IPS-NIHi7 (cell line): ENCODE measurements at regions not wholly inside any gene's neighbourhood (a gene's known extent, or its start where the extent isn't known, plus 50 kb on each side); places are given as distances from the start of the nearest gene placed in this dataset.

Experiments used
- DNase-seq: peaks from one replicate; pipeline ENCODE4 v3.0.0; 2012; ENCODE audit warnings: mixed read lengths; ENCODE audit errors: extremely low spot score

DNA sequence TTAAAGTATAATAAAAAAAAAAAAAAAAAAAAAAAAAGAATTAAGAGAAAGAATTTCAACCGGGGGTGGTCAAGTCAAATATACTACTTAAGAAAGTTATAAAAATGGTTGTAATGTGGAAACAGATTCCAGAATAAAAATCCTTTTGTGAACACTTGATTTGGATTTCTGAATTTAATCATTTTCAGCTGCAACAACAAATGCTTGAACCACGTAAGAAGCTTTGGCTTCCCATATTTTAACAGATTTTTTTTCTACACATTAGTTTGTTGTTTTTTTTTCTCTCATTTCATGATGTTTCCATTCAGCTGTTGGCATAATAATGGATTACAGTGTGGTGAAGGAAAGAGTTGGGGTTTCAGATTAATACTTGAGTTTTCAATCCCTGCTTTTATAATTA, 137.3 kb upstream of the AGR3 start:
- no peak for DNase-seq

DNA sequence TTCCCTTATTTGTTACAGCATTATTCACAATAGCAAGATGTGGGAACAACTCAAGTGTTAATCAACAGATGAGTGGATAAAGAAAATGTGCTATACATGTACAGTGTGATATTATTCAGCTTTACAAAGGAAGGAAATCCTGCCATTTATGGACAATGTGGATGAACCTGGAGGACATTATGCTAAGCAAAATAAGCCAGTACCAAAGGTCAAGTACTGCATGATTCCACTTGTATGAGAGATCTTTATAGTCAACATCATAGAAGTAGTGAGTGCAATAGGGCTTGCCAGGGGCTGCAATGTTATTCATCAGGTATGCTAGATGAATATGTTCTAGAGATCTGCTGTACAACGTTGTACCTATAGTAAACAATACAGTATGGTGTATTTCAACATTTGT, 138.5 kb upstream of the AGR3 start:
- DNase-seq = no peak

DNA sequence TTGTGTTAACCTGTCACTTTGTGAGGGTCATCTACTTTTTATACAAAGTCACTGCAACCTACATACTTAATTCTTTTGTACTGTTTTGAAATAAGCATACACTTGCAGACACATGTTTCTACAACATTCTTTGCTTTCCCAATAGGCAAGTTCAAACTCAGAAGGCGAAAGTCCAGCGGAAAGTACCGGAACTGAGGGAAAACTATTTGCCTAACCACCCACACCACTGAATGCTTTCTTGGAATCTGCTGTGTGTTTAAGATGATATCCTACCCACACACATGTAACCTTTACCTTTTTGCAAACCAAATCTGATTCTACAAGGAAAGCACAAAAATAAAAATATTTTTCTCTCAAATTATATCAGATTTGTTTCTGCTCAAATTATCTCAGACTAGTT, 139.4 kb upstream of the AGR3 start:
- no peak for DNase-seq

DNA sequence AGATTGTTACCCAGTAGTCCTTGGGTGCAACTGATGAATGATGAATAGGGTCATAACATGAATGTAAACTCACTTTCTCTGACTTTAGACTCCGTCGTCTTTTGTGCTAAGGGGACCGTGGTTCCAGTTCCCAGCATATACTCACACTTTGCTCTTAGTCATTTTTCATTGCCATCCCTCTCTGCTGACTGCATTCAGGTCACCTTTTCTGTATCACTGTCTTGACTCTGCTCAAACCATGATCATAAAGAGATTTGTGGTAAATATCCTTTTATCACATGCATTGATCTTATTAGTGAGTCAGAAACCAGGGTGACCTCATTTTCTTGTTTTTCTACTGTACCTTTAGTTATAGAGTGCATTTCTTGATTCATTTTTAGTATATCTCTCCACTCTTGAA, 141.1 kb upstream of the AGR3 start:
- DNase-seq = no peak

DNA sequence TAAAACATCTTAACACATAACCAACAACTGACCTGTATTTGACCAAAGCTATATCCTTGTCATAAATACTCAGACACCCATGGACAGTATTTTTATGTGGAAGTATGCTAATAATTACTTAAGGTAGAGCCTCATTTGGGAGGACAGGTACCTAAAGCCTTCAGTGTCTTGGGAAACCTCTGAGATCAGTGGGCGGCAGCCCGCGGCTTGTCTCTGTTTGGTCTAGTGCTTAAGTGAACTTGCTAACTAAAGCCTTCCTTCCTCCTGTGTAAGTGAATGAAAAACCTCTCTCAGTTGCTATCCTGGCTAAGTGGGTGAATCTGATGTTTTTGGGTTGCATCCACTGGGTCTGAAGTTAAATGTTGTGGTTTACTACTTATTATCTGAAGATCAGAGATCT, 144.5 kb upstream of the AGR3 start:
- DNase-seq = no peak

DNA sequence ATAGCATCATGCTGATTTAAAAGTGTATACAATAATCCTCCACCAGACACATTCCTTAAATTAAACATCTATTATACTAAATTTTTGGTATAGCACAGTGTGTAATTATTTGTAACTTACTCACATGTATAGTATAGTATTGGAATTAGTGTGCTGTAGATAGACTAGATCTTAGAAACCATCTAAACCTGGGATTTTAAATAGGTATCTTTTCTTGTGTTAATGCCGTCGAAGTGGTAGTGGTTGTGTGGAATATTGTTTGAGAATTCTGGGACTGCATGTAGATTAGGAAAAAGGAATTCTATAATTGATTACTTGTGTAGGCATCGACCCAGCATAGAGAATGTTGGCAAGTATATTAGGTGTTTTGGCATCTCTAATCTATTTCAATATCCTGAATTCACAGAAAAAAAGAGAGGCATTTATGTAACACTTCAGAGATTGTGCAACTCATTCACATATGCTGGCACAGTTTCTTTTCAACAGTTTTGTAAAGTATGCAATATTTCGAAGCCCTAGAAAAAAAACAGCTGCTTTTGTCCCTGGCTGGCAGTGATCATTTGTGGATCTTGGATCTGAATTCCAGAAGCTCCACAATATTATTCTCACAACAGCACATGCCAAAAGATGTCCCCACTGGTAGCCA, 145.5 kb upstream of the AGR3 start:
- no peak for DNase-seq

DNA sequence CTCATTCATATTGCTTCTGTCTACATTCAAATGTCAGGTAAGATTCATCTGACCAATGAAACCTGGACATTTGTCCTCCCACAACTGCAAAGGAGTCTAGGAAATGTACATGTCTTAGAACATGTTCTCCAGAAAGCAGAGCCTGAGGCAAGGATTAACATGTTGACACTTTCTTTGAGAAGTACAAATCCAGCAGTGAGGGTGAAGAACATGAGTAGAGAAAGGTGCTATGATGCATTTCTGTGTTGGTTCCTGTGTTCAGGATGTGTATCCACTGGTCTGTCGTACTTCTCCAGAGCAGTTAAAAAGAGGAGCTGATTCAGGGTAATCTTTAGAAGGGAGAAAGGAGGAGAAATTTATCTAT, 146.0 kb upstream of the AGR3 start:
- no peak for DNase-seq

DNA sequence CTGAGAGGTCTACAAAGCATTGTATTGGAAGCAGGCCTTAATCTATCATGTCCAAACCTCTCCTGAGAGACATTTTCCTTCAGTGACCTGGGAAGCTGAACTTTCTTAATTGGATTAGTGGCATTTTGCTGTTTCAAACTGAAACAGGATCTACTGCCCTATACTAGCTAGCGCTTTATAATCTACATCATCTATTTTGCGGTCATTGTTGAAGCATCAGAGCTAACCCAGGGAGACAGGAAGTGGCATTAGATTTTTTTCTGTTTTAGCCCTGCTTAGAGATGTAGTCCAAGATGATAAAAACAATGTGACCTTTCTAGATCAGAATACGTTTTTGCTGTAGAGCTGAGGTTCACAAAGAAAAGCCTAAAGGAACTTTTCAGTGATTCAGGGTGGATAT, 147.4 kb upstream of the AGR3 start:
- DNase-seq = no peak

DNA sequence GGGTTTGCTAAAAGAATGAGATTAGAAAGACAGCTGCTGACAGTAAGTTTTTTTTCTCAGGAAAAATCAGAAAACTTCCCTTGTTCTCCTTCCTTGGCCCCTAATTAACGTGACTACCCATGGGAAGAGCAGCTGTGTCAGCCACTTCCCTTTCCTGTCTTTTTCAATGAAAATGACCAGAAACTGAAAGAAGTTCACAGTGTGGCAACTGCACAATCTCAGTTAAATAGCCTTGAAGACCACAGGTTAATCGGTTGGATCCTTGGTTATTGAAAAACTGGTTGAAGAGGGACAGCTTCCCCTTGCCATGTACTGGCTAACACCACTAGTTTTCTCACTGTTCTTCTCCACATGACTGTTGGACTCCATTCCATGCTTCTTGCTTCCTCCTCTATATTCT, 148.8 kb upstream of the AGR3 start:
- no peak for DNase-seq

DNA sequence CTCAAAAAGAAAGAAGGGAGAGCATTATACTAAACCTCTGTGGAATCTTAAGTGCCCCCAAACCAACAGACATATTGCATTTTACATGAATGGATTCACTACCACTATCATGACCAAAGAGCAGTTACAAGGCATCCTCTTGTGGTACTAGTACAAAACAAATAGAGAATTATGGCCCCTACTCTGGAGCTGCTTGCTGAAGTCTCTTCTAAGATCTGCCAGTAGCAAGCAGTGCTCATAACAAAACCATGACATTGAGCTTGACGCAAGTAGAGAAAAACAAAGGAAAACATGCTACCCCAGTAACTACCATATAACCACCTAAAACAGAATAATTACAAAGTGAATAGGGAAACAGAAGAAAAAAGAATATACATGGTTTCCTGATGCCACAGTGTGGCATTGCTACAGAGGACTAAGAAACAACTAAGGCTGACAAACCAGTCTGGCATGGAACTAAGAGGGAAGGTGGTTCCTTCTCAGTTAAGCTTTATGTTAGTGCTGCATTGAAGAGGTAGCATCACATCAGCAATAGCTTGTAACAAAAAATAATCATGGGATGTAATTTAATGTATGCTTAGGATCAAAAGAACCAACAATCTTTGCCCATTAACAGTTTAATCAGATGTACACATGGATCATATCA, 150.2 kb upstream of the AGR3 start:
- DNase-seq = no peak

DNA sequence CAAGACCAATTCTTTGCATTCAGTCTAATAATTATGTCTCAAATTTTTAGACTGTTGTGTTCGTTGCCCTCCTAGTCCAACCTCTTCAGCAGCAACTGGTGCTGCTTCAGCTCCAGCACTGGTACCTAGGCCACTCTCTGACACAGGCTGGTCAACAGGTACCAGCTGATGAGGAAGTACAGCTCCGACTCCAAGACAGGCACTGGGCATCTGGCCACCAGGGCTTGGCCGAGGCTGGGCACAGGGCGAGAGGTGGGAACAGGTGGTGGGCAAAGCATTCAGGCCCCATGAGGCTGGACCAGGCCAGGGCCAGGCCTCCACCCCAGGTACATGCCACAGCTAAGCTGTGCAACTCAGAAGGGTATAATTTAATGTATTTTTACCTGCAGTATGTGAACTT, 151.5 kb upstream of the AGR3 start:
- no peak for DNase-seq

DNA sequence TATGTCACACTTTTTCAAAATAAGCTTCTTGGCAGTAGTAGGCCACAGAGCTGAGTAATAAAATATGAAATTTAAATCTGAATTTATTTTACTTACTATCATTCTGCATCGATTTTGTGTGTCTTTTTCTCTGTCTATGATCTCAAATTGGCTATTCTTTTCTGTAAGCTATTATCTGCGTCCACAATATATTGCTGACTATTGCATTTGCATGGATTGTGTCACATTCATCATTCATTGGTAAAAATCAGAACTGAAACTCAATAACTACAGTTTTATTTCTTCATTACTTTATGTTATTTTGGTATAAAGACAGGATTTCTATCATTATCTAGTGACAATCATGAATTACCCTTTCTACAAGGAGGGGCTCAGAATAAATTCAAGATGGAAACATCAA, 154.8 kb upstream of the AGR3 start:
- no peak for DNase-seq

DNA sequence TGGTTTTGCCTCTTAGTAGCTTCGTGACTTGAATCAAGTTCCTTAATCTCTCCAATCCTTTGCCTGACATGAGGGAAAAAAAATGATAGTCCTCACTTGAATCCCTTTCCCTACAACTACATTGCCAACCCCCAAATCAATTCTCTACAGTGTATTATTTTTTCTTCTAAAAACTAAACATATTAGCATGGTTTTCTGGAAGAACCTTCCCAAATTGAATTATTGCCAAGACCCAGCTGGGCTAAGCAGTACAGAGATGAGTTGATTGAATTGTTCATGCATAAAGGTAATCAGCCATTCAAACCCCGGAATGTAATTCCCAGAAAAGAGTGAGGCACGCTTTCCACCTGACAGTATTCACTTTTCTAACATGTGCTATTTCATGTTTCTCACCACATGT, 155.6 kb upstream of the AGR3 start:
- DNase-seq = no peak

DNA sequence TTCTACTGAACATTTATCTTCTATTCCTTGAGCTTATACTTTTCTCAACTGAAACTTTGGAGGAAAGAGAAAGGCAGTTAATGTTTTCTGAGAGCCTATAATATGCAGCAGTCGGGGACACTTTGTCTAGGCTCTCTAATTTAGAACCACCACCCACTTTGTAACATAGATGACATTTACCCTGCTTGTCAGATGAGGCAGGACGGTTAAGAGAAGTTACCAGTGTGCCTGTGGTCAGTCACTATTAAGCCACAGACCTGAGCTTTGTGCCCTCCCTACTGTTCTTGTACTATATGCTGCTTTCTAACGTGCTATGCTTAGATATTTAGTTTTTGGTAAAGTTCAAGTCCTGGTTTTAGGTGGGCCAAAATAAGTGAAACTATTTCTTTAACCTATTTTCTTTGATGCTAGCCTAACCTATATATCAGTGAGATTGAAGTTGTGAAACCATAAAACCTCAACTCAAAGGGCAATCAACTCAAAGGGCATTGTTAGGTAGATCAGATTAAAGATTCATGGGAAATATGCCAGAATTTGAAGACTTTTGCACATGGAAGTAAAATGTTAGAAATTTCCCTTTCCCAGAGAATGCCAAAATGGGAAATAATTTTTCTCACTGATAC, 156.5 kb upstream of the AGR3 start:
- DNase-seq = no peak

DNA sequence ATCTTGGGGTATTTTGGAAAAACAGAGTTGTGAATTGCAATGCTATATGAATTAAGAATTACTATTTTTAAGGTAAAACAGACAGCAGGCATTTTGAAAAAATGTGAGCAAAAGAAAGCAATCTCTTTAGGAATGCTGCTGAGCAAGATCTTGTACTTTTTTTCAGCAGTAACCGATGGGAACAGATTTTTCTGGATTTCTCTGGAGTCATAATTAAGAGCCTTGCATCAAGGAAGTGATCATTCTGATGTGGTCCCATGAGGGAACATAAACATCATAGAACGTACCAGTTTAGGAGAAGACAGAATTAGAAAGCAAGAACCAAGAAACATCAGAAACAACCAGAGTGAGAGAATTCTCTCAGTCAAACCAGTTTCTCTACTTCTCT, 157.0 kb upstream of the AGR3 start:
- no peak for DNase-seq

DNA sequence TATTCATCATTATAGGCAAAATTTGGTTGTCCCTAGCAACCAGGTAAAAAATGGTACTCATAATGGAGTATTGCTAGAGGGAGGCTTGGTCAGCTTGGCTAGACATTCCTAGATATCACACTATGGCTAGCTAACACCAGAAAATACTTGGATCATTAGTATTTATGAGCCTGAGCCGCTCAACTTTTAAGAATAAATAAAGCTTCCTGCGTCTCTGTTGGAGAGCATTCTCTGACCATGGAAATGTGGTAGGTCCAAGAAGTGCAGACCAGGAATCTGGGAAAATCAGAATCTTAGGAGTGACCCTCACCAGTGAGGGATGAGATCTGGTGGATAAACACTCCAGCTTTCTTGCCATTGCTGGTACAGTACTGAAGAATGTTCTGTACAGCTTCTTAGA, 157.6 kb upstream of the AGR3 start:
- no peak for DNase-seq

DNA sequence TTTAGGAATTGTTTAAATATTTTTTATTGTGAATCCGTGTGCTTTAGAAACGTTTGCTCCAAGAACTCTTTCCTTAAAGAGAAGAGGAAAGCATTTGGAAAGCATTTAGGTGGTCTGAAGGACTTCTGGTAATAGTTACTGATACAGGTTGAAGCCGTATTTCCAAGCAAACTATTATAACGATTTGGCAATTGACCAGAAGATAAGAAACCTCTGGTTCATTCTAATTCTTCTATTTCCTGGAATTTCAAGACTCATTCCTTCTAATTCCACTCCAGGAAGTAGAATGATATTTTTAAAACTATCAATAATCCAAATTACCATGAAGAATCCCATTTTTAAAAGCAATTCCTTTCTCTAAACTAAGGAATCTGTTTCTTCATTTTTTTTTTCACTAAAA, 158.9 kb upstream of the AGR3 start:
- no peak for DNase-seq

DNA sequence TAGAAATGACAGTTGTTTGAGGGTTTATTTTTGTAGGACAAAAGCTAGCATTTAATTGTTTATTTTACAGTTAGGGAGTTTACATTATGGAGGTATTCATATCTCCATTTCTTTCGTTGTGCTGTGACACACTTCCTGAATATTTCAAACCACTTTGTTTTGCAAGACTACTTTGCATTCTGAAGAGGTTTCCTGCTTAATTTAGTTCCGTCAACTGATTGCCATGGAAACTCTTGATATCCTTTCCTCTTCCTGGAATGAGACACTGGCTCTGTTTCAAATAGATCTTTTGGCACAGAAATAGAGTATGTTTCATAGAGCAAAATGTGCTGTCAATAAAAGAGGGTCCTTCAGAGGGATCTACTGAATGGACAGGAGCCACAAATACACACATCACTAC, 159.5 kb upstream of the AGR3 start:
- no peak for DNase-seq

DNA sequence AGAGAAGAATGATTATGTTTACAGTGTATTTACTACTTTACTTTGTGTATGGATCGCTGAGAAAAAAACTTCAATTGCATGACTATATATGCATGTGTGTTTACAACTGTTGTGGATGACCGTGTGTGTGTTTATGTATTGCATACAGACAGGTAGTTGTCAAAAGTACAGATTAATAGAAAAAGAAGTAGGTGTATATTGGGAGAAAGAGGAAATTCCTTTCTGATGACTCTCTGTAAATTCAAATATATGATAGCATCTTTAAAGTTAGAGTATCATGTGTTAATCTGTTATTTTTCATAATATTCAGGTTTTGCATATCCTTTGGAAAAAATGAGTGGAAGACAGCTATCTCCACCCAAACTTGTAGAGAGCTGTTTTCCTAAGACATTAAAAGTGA, 160.4 kb upstream of the AGR3 start:
- DNase-seq = no peak

DNA sequence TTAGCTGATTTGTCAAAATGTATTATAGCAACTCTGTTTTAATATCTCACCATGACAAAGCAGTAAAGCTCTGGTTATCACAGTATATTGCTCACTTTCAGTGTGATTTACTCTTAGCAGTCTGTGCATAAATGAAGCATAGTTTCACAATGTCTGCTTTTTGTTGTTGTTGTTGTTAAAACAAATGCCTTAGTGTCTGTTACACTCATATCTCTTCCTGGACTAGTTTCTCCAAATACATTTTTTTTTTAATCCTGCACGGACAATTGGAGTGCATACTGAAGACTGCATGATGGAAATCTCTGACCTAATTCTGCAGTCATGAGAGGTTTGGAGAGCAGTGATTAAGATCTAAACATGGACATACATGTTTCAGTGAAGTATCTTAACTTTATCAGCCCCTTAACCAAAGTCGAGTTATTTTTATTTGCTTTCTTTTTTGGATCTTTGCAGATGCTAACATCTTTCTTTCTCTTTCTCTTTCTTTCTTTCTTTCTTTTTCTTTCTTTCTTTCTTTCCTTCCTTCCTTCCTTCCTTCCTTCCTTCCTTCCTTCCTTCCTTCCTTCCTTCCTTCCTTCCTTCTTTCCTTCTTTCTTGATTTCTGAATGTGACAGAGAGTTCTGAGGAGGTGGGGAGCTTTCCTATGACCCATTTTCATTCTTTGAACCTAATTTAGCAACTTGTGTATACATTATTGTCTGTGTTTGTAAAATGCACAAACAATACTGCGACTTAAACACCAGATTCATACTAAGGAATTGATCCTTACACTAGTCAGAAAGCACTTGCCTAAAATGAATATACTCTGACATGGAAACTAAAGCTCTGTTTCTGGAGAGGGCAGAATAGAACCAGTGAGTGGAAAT, 161.5 kb upstream of the AGR3 start:
- DNase-seq = no peak

DNA sequence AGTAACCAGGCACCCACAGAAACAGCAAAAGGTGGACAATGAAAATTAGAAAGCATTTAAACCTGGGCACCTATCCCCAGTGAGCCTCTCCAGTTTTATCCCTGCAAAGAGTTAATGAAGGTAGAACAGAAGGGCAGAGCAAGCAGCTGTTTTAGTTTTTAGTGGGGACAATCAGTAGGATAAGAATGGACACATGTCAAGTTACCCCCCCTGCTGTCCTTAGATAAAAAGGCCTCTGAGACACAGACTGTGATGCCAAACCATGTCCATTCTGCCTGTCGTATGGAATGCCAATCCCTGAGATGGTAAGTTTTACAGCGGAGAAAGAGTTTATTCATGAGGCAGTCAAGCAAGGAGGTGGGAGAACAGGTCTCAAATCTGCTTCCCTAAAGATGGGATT, 162.6 kb upstream of the AGR3 start:
- DNase-seq = no peak

DNA sequence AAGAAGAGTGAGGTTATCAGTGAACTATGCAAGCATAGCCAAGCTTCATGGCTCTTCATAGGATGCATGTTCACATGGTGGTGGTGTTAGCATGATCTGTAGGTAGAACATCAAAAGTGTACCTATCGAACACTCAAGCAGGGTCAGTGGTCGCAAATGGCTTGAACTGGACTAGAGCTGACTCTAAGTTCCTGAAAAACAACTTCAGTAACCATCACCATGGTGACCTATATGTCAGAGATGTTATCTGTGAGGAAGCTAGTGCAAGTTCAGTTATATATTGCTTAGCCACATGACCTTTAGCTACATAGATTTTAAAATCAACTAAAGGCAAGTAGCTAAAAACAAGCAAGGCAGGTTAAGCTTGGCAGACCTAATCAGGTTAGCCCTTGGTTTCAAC, 163.1 kb upstream of the AGR3 start:
- no peak for DNase-seq

DNA sequence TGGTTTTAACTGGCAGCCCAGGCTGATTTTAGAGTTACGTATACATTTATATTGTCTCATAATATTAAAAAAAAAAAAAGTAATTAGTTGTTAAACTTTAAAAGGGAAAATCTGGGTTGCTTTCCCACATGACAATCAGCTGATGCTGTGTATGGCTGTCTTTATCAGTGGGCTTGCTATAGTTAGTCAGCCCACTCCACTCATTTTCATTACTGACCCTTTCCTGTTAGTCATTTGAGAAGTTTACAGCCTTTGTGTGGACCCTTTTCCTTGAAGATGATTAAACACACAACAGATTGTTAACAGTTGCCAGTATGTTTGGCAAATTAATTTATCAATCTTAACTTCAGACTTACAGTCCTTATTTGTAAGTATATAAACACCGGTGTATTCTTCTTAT, 164.5 kb upstream of the AGR3 start:
- no peak for DNase-seq
